Natural killer cell treated with Interleukin-12 subunit alpha and Interleukin-12 subunit beta and Interleukin-15 and Interleukin-18, amount 100 ng/mL, for 72 hours (primary cell): ENCODE measurements at regions not wholly inside any gene's neighbourhood (a gene's known extent, or its start where the extent isn't known, plus 50 kb on each side); places are given as distances from the start of the nearest gene placed in this dataset.
A peak's percentile ranks its signal among the peaks of the same experiment; 100 is the strongest.

Experiments
- ATAC-seq, 2 donors: fragments of 150-1000 bp; cut with Tn5 transposase in 1 of 2; sonication (Bioruptor Pico), chemical (Tn5 transposase) in 1 of 2; 2 replicates each; pipeline ENCODE4 v1.10.0; 2021
- DNase-seq: peaks from one replicate; pipeline ENCODE4 v3.0.0; 2022; ENCODE audit warnings: low spot score
- H3K27ac Mint-ChIP-seq, 2 donors: 1 replicate in 1 of 2; 2 replicates in 1 of 2; pipeline ENCODE4 v1.8.0; 2022; ENCODE audit warnings: mixed read lengths in 2 of 2, mild to moderate bottlenecking in 1 of 2, moderate library complexity in 1 of 2
- H3K27me3 Mint-ChIP-seq, 2 donors: 1 replicate in 1 of 2; 2 replicates in 1 of 2; pipeline ENCODE4 v1.8.0; 2022; ENCODE audit warnings: mixed read lengths in 2 of 2
- H3K36me3 Mint-ChIP-seq: one replicate; pipeline ENCODE4 v1.8.0; 2022; ENCODE audit warnings: mixed read lengths
- H3K4me1 Mint-ChIP-seq, 2 donors: 1 replicate in 1 of 2; 2 replicates in 1 of 2; pipeline ENCODE4 v1.8.0; 2022; ENCODE audit warnings: low read depth in 2 of 2, mixed read lengths in 2 of 2, mild to moderate bottlenecking in 1 of 2
- H3K4me3 Mint-ChIP-seq: one replicate; pipeline ENCODE4 v1.8.0; 2022; ENCODE audit warnings: mixed read lengths
- H3K9me3 Mint-ChIP-seq: 2 replicates; pipeline ENCODE4 v1.8.0; 2022; ENCODE audit warnings: mixed read lengths

- H3K4me3 Mint-ChIP-seq = no peak overlapping the region
- peaks cover 0 to 38% of the 10 kb centered on the region in 2 donors for H3K27me3 Mint-ChIP-seq
- H3K9me3 Mint-ChIP-seq = no peaks in the 10 kb centered on the region
- H3K4me1 Mint-ChIP-seq = no peaks in the 10 kb centered on the region
- H3K36me3 Mint-ChIP-seq = no peaks in the 10 kb centered on the region
- ATAC-seq (no peak), DNase-seq (no peak)
- no peak overlapping the region for H3K27ac Mint-ChIP-seq
Observed at GRCh38 chr4:16337936-16338335, 111.7 kb upstream of the TAPT1 start.

- Mint-ChIP-seq H3K9me3 (no peaks in the 10 kb centered on the region), H3K4me1 (no peaks in the 10 kb centered on the region), H3K36me3 (no peaks in the 10 kb centered on the region), H3K27me3 (peaks cover 4 to 33% of the 10 kb centered on the region in 2 donors), H3K27ac (no peak overlapping the region), H3K4me3 (no peak overlapping the region)
- ATAC-seq = no peak
- no peak for DNase-seq
Observed at GRCh38 chr4:16334601-16335000, 108.3 kb upstream of the TAPT1 start.

- Mint-ChIP-seq H3K36me3 (no peaks in the 10 kb centered on the region), H3K27me3 (peaks cover 10 to 35% of the 10 kb centered on the region in 2 donors), H3K27ac (no peak overlapping the region), H3K4me3 (no peak overlapping the region), H3K9me3 (peaks cover 2% of the 10 kb centered on the region), H3K4me1 (no peaks in the 10 kb centered on the region)
- no peak for DNase-seq
- no peak for ATAC-seq
Observed at GRCh38 chr4:16329797-16330134, 103.5 kb upstream of the TAPT1 start.

GRCh38 chr4:16329125-16329796 lies 103.0 kb upstream of the TAPT1 start:
- no peak for ATAC-seq
- H3K36me3 Mint-ChIP-seq = no peaks in the 10 kb centered on the region
- peaks cover 2% of the 10 kb centered on the region for H3K9me3 Mint-ChIP-seq
- H3K4me3 Mint-ChIP-seq = no peak overlapping the region
- DNase-seq = no peak
- H3K4me1 Mint-ChIP-seq = no peaks in the 10 kb centered on the region
- H3K27ac Mint-ChIP-seq = no peak overlapping the region
- peaks cover 13 to 33% of the 10 kb centered on the region in 2 donors for H3K27me3 Mint-ChIP-seq

GRCh38 chr4:16322183-16322582 lies 95.9 kb upstream of the TAPT1 start:
- no peaks in the 10 kb centered on the region for H3K36me3 Mint-ChIP-seq
- no peaks in the 10 kb centered on the region for H3K4me1 Mint-ChIP-seq
- no peak overlapping the region for H3K4me3 Mint-ChIP-seq
- peaks cover 17 to 40% of the 10 kb centered on the region in 2 donors for H3K27me3 Mint-ChIP-seq
- H3K9me3 Mint-ChIP-seq = peaks cover 2% of the 10 kb centered on the region
- DNase-seq = no peak
- no peak for ATAC-seq
- H3K27ac Mint-ChIP-seq = no peak overlapping the region

GRCh38 chr4:16315456-16315855 lies 89.2 kb upstream of the TAPT1 start:
- DNase-seq = no peak
- no peak for ATAC-seq
- Mint-ChIP-seq H3K9me3 (no peaks in the 10 kb centered on the region), H3K27me3 (peaks cover 5 to 20% of the 10 kb centered on the region in 2 donors), H3K36me3 (no peaks in the 10 kb centered on the region), H3K4me3 (no peak overlapping the region), H3K27ac (no peak overlapping the region), H3K4me1 (no peaks in the 10 kb centered on the region)

GRCh38 chr4:16310606-16311005 lies 84.3 kb upstream of the TAPT1 start:
- no peaks in the 10 kb centered on the region for H3K36me3 Mint-ChIP-seq
- peaks cover 16% of the 10 kb centered on the region in 2 donors for H3K27me3 Mint-ChIP-seq
- H3K9me3 Mint-ChIP-seq = no peaks in the 10 kb centered on the region
- H3K27ac Mint-ChIP-seq = no peak overlapping the region
- DNase-seq = no peak
- no peaks in the 10 kb centered on the region for H3K4me1 Mint-ChIP-seq
- no peak for ATAC-seq
- no peak overlapping the region for H3K4me3 Mint-ChIP-seq

GRCh38 chr4:16302648-16303047 lies 76.4 kb upstream of the TAPT1 start:
- Mint-ChIP-seq H3K4me3 (no peak overlapping the region), H3K27ac (no peak overlapping the region), H3K36me3 (no peaks in the 10 kb centered on the region), H3K9me3 (no peaks in the 10 kb centered on the region), H3K4me1 (no peaks in the 10 kb centered on the region), H3K27me3 (peaks cover 3 to 5% of the 10 kb centered on the region in 2 donors)
- DNase-seq = no peak
- ATAC-seq = no peak

- H3K36me3 Mint-ChIP-seq = no peaks in the 10 kb centered on the region
- no peak overlapping the region for H3K27ac Mint-ChIP-seq
- H3K9me3 Mint-ChIP-seq = no peaks in the 10 kb centered on the region
- H3K4me1 Mint-ChIP-seq = no peaks in the 10 kb centered on the region
- peaks cover 9 to 17% of the 10 kb centered on the region in 2 donors for H3K27me3 Mint-ChIP-seq
- H3K4me3 Mint-ChIP-seq = no peak overlapping the region
- no peak for ATAC-seq
- no peak for DNase-seq
Observed at GRCh38 chr4:16297003-16297402, 70.7 kb upstream of the TAPT1 start.

GRCh38 chr4:16294455-16294854 lies 68.2 kb upstream of the TAPT1 start:
- Mint-ChIP-seq H3K4me3 (no peak overlapping the region), H3K4me1 (peaks cover 0 to 5% of the 10 kb centered on the region in 2 donors), H3K27me3 (peaks cover 13 to 19% of the 10 kb centered on the region in 2 donors), H3K36me3 (no peaks in the 10 kb centered on the region), H3K27ac (no peak overlapping the region), H3K9me3 (no peaks in the 10 kb centered on the region)
- ATAC-seq = peak in 1 of 2 donors; percentile 33
- DNase-seq = no peak

GRCh38 chr4:16293210-16293838 lies 67.1 kb upstream of the TAPT1 start:
- Mint-ChIP-seq H3K36me3 (no peaks in the 10 kb centered on the region), H3K4me1 (peaks cover 0 to 5% of the 10 kb centered on the region in 2 donors), H3K27ac (no peak overlapping the region), H3K27me3 (peaks cover 18 to 19% of the 10 kb centered on the region in 2 donors), H3K9me3 (no peaks in the 10 kb centered on the region), H3K4me3 (no peak overlapping the region)
- ATAC-seq (no peak), DNase-seq (no peak)

- no peak overlapping the region for H3K4me3 Mint-ChIP-seq
- DNase-seq = no peak
- H3K27me3 Mint-ChIP-seq = peaks cover 19 to 22% of the 10 kb centered on the region in 2 donors
- H3K27ac Mint-ChIP-seq = no peak overlapping the region
- no peaks in the 10 kb centered on the region for H3K36me3 Mint-ChIP-seq
- ATAC-seq = no peak
- H3K4me1 Mint-ChIP-seq = peaks cover 0 to 5% of the 10 kb centered on the region in 2 donors
- no peaks in the 10 kb centered on the region for H3K9me3 Mint-ChIP-seq
Observed at GRCh38 chr4:16292585-16292984, 66.3 kb upstream of the TAPT1 start.

GRCh38 chr4:16290681-16291420 lies 64.6 kb upstream of the TAPT1 start:
- peaks cover 0 to 5% of the 10 kb centered on the region in 2 donors for H3K4me1 Mint-ChIP-seq
- no peak overlapping the region for H3K27ac Mint-ChIP-seq
- H3K36me3 Mint-ChIP-seq = no peaks in the 10 kb centered on the region
- ATAC-seq = no peak
- H3K4me3 Mint-ChIP-seq = no peak overlapping the region
- H3K27me3 Mint-ChIP-seq = peaks cover 16 to 19% of the 10 kb centered on the region in 2 donors
- DNase-seq = no peak
- H3K9me3 Mint-ChIP-seq = no peaks in the 10 kb centered on the region

- H3K4me3 Mint-ChIP-seq = peak overlapping the region; percentile 13
- ATAC-seq (no peak), DNase-seq (no peak)
- peaks cover 0 to 5% of the 10 kb centered on the region in 2 donors for H3K4me1 Mint-ChIP-seq
- H3K27me3 Mint-ChIP-seq = peaks cover 16 to 23% of the 10 kb centered on the region in 2 donors
- no peaks in the 10 kb centered on the region for H3K9me3 Mint-ChIP-seq
- no peaks in the 10 kb centered on the region for H3K36me3 Mint-ChIP-seq
- H3K27ac Mint-ChIP-seq = no peak overlapping the region
Observed at GRCh38 chr4:16289897-16290554, 63.8 kb upstream of the TAPT1 start.
